Liver (tissue), 8 donors: ENCODE measurements at regions not wholly inside any gene's neighbourhood (a gene's known extent, or its start where the extent isn't known, plus 50 kb on each side); places are given as distances from the start of the nearest gene placed in this dataset.
A peak's percentile ranks its signal among the peaks of the same experiment; 100 is the strongest.

ENCODE experiments used
- DNase-seq: peaks from one replicate; pipeline ENCODE4 v3.0.0-alpha.2; 2017; ENCODE audit warnings: low spot score
- H3K27ac ChIP-seq, 2 donors: one replicate each; pipeline ENCODE4 v1.7.0; 2013; ENCODE audit warnings: inconsistent platforms in 2 of 2, low read length in 2 of 2, control low read depth in 1 of 2, low read depth in 1 of 2, mild to moderate bottlenecking in 1 of 2
- H3K27me3 ChIP-seq, 4 donors: one replicate each; pipeline versions ENCODE4 v1.6.1 to v1.7.0; 2013; ENCODE audit warnings: low read length in 3 of 4, inconsistent platforms in 1 of 4, mild to moderate bottlenecking in 1 of 4, moderate library complexity in 1 of 4; ENCODE audit not compliant: control insufficient read depth in 4 of 4, insufficient read depth in 4 of 4
- H3K36me3 ChIP-seq, 4 donors: one replicate each; pipeline versions ENCODE4 v1.6.1 to v1.7.0; 2013; ENCODE audit warnings: low read length in 3 of 4, mild to moderate bottlenecking in 3 of 4, low read depth in 1 of 4, moderate library complexity in 1 of 4; ENCODE audit not compliant: control insufficient read depth in 4 of 4, insufficient read depth in 3 of 4
- H3K4me1 ChIP-seq, 4 donors: one replicate each; pipeline versions ENCODE4 v1.6.1 to v1.7.0; 2013; ENCODE audit warnings: low read length in 3 of 4, mild to moderate bottlenecking in 3 of 4, moderate library complexity in 1 of 4; ENCODE audit not compliant: control insufficient read depth in 4 of 4, insufficient read depth in 4 of 4
- H3K4me3 ChIP-seq, 3 donors: one replicate each; pipeline versions ENCODE4 v1.6.1 to v1.7.0; 2013; ENCODE audit warnings: low read length in 3 of 3, control low read depth in 1 of 3, low read depth in 1 of 3, mild to moderate bottlenecking in 1 of 3
- H3K9ac ChIP-seq, 2 donors: one replicate each; pipeline ENCODE4 v1.7.0; 2013; ENCODE audit warnings: low read length in 2 of 2, mild to moderate bottlenecking in 2 of 2, moderate library complexity in 2 of 2, control low read depth in 1 of 2, low read depth in 1 of 2
- H3K9me3 ChIP-seq, 4 donors: one replicate each; pipeline versions ENCODE4 v1.6.1 to v1.7.0; 2013; ENCODE audit warnings: low read length in 3 of 4; ENCODE audit not compliant: control insufficient read depth in 4 of 4
- EGR1 ChIP-seq, 2 donors: IDR thresholded peaks; 2 replicates each; pipeline ENCODE4 v1.6.1; 2016 to 2018; ENCODE audit warnings: antibody characterized with exemption in 2 of 2, low read depth in 2 of 2
- FOXA1 ChIP-seq: IDR thresholded peaks from 2 replicates; pipeline ENCODE4 v1.6.1; 2016; ENCODE audit warnings: antibody characterized with exemption
- FOXA2 ChIP-seq: IDR thresholded peaks from 2 replicates; pipeline ENCODE4 v1.6.1; 2016; ENCODE audit warnings: antibody characterized with exemption
- GABPA ChIP-seq, 2 donors: IDR thresholded peaks in 1 of 2; conservative IDR thresholded peaks in 1 of 2; 2 replicates each; pipeline ENCODE4 v1.6.1; 2016; ENCODE audit warnings: antibody characterized with exemption in 2 of 2, mild to moderate bottlenecking in 1 of 2, moderate library complexity in 1 of 2
- HNF4A ChIP-seq, 2 donors: conservative IDR thresholded peaks; 2 replicates each; pipeline ENCODE4 v1.6.1; 2016; ENCODE audit warnings: antibody characterized with exemption in 2 of 2, mild to moderate bottlenecking in 2 of 2
- HNF4G ChIP-seq: IDR thresholded peaks from 2 replicates; pipeline ENCODE4 v1.6.1; 2016; ENCODE audit warnings: antibody characterized with exemption
- JUND ChIP-seq, 2 donors: IDR thresholded peaks; 2 replicates each; pipeline ENCODE4 v1.6.1; 2016; ENCODE audit warnings: antibody characterized with exemption in 2 of 2
- NR2F2 ChIP-seq: IDR thresholded peaks from 2 replicates; pipeline ENCODE4 v1.6.1; 2016; ENCODE audit warnings: antibody characterized with exemption
- RAD21 ChIP-seq, 2 donors: IDR thresholded peaks; 2 replicates each; pipeline ENCODE4 v1.6.1; 2016; ENCODE audit warnings: antibody characterized with exemption in 2 of 2, mild to moderate bottlenecking in 2 of 2
- RXRA ChIP-seq, 2 donors: IDR thresholded peaks; 2 replicates each; pipeline ENCODE4 v1.6.1; 2017 to 2018; ENCODE audit warnings: antibody characterized with exemption in 2 of 2, mild to moderate bottlenecking in 1 of 2
- SP1 ChIP-seq: IDR thresholded peaks from 2 replicates; pipeline ENCODE4 v1.6.1; 2018; ENCODE audit warnings: antibody characterized with exemption, mild to moderate bottlenecking
- TAF1 ChIP-seq: conservative IDR thresholded peaks from 2 replicates; pipeline ENCODE4 v1.6.1; 2016; ENCODE audit warnings: antibody characterized with exemption, mild to moderate bottlenecking
- YY1 ChIP-seq: IDR thresholded peaks from 2 replicates; pipeline ENCODE4 v1.6.1; 2016; ENCODE audit warnings: antibody characterized with exemption, mild to moderate bottlenecking
- WGBS: extraction: QIAGEN DNeasy Blood & Tissue Kit; methylation state at CpG from one replicate; pipeline ENCODE4 v1.1.7; 2013; 5-methylcytosine and 5-hydroxymethylcytosine counted together
- TF ChIP-seq, protein P1 (sequence below): IDR thresholded peaks from 2 replicates; pipeline ENCODE4 v1.6.1; 2016; ENCODE audit warnings: antibody characterized with exemption
- TF ChIP-seq, protein P2 (sequence below): IDR thresholded peaks from 2 replicates; pipeline ENCODE4 v1.6.1; 2016; ENCODE audit warnings: antibody characterized with exemption
- TF ChIP-seq, protein P3 (sequence below): fragments of 150-350 bp; IDR thresholded peaks from 2 replicates; pipeline ENCODE4 v1.5.1; 2017; ENCODE audit warnings: improper control_type of control experiment, low read depth, low read length; ENCODE audit not compliant: missing input control
- TF ChIP-seq, protein P4 (sequence below): IDR thresholded peaks from 2 replicates; pipeline ENCODE4 v1.6.1; 2016; ENCODE audit warnings: antibody characterized with exemption, mild to moderate bottlenecking
- TF ChIP-seq, protein P5 (sequence below): IDR thresholded peaks from 2 replicates; pipeline ENCODE4 v1.6.1; 2016; ENCODE audit warnings: antibody characterized with exemption
- donor health status: healthy.
- donor health status: healthy.
- donor health status: healthy.
- donor health status: healthy.
- donor health status: healthy.

DNA sequence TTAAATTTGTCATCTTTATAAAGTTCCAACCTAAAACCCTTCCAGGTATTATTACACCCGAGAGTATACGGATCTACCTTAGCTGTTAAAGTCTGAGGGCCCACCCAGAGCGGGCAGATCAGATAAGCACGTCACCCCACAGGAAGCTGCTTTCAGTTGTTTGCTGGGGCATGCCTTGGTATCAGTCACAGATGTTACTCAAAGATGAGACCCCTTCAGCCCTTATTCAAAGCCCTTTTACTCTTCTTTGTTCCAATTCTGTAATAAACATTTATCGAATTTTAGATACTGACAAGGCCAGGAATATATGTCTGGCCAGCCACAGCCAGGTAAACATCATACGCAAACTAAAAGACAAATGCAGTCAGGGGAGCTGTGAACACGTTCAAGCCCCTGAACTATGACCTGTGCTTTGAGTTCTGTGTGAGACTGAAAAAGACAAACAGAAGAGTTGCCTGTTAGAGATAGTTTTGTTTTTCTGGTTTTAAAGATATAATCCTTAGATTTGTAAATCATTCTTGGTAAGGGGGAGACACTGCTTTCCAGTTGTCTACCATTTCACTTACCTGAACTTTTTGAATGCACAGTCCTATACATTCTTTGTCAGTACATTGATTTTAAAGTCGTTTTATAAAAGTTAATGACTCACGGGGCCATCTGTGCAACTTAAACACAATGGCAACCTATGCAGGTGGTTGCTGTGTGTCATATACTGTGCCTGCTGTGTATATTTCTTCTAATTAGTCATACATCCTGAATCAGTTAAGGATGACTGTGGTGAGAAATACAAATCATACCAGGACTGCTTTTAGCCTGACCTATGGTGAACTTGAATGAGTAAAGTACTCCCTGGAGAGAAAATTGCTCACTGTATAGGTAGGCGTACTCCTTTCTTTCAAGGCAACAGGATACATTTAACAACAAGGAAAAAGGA lies 100.5 kb upstream of the ITPRID2 start:
- 41% methylated on average over 10 of the region's 10 CpGs for WGBS
- TF ChIP-seq, protein P1, sequence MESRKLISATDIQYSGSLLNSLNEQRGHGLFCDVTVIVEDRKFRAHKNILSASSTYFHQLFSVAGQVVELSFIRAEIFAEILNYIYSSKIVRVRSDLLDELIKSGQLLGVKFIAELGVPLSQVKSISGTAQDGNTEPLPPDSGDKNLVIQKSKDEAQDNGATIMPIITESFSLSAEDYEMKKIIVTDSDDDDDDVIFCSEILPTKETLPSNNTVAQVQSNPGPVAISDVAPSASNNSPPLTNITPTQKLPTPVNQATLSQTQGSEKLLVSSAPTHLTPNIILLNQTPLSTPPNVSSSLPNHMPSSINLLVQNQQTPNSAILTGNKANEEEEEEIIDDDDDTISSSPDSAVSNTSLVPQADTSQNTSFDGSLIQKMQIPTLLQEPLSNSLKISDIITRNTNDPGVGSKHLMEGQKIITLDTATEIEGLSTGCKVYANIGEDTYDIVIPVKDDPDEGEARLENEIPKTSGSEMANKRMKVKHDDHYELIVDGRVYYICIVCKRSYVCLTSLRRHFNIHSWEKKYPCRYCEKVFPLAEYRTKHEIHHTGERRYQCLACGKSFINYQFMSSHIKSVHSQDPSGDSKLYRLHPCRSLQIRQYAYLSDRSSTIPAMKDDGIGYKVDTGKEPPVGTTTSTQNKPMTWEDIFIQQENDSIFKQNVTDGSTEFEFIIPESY = peak; percentile 33
- TF ChIP-seq JUND (IDR thresholded peaks at IDR 0.05) (no peak), NR2F2 (peak; percentile 45), EGR1 (IDR thresholded peaks at IDR 0.05; ENCODE audit: low read depth in 2 of 2) (no peak), GABPA (IDR thresholded peaks at IDR 0.05 in 1 of 2, conservative IDR thresholded peaks at IDR 0.05 in 1 of 2) (no peak), SP1 (peak; percentile 69), HNF4A (conservative IDR thresholded peaks at IDR 0.05) (peak; percentile 55 to 78), TAF1 (no peak), FOXA1 (no peak), RXRA (IDR thresholded peaks at IDR 0.05) (peak; percentile 14 to 62), HNF4G (no peak), FOXA2 (no peak), YY1 (peak; percentile 43), RAD21 (IDR thresholded peaks at IDR 0.05) (peak; percentile 22 to 25)
- TF ChIP-seq, protein P2, sequence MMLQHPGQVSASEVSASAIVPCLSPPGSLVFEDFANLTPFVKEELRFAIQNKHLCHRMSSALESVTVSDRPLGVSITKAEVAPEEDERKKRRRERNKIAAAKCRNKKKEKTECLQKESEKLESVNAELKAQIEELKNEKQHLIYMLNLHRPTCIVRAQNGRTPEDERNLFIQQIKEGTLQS = no peak
- TF ChIP-seq, protein P3, sequence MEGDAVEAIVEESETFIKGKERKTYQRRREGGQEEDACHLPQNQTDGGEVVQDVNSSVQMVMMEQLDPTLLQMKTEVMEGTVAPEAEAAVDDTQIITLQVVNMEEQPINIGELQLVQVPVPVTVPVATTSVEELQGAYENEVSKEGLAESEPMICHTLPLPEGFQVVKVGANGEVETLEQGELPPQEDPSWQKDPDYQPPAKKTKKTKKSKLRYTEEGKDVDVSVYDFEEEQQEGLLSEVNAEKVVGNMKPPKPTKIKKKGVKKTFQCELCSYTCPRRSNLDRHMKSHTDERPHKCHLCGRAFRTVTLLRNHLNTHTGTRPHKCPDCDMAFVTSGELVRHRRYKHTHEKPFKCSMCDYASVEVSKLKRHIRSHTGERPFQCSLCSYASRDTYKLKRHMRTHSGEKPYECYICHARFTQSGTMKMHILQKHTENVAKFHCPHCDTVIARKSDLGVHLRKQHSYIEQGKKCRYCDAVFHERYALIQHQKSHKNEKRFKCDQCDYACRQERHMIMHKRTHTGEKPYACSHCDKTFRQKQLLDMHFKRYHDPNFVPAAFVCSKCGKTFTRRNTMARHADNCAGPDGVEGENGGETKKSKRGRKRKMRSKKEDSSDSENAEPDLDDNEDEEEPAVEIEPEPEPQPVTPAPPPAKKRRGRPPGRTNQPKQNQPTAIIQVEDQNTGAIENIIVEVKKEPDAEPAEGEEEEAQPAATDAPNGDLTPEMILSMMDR = no peak
- TF ChIP-seq, protein P4, sequence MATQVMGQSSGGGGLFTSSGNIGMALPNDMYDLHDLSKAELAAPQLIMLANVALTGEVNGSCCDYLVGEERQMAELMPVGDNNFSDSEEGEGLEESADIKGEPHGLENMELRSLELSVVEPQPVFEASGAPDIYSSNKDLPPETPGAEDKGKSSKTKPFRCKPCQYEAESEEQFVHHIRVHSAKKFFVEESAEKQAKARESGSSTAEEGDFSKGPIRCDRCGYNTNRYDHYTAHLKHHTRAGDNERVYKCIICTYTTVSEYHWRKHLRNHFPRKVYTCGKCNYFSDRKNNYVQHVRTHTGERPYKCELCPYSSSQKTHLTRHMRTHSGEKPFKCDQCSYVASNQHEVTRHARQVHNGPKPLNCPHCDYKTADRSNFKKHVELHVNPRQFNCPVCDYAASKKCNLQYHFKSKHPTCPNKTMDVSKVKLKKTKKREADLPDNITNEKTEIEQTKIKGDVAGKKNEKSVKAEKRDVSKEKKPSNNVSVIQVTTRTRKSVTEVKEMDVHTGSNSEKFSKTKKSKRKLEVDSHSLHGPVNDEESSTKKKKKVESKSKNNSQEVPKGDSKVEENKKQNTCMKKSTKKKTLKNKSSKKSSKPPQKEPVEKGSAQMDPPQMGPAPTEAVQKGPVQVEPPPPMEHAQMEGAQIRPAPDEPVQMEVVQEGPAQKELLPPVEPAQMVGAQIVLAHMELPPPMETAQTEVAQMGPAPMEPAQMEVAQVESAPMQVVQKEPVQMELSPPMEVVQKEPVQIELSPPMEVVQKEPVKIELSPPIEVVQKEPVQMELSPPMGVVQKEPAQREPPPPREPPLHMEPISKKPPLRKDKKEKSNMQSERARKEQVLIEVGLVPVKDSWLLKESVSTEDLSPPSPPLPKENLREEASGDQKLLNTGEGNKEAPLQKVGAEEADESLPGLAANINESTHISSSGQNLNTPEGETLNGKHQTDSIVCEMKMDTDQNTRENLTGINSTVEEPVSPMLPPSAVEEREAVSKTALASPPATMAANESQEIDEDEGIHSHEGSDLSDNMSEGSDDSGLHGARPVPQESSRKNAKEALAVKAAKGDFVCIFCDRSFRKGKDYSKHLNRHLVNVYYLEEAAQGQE = peak; percentile 49
- TF ChIP-seq, protein P5, sequence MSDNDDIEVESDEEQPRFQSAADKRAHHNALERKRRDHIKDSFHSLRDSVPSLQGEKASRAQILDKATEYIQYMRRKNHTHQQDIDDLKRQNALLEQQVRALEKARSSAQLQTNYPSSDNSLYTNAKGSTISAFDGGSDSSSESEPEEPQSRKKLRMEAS = peak; percentile 37
- Histone ChIP-seq H3K4me1 (peaks cover 2 to 11% (median 5%) of the 10 kb centered on the region in 4 donors), H3K27ac (peak overlapping the region; percentile 11 to 45), H3K27me3 (no peaks in the 10 kb centered on the region), H3K9ac (peak overlapping the region in 1 of 2 donors; percentile 58), H3K9me3 (no peaks in the 10 kb centered on the region), H3K4me3 (no peak overlapping the region), H3K36me3 (no peaks in the 10 kb centered on the region)
- DNase-seq = no peak
